GM18519 (cell line): ENCODE measurements at regions not wholly inside any gene's neighbourhood (a gene's known extent, or its start where the extent isn't known, plus 50 kb on each side); places are given as distances from the start of the nearest gene placed in this dataset.
"Not testable (repeated sequence)": the region's sequence is repeated elsewhere in the genome, so short reads cannot be mapped to it uniquely, and the experiment has no call there.

Experiments
- ATAC-seq: cut with Tn5 transposase; IDR thresholded peaks from one replicate; pipeline ENCODE4 v1.9.1; 2021; ENCODE audit warnings: mild to moderate bottlenecking, moderate library complexity; ENCODE audit not compliant: unreplicated experiment, low FRiP score

DNA sequence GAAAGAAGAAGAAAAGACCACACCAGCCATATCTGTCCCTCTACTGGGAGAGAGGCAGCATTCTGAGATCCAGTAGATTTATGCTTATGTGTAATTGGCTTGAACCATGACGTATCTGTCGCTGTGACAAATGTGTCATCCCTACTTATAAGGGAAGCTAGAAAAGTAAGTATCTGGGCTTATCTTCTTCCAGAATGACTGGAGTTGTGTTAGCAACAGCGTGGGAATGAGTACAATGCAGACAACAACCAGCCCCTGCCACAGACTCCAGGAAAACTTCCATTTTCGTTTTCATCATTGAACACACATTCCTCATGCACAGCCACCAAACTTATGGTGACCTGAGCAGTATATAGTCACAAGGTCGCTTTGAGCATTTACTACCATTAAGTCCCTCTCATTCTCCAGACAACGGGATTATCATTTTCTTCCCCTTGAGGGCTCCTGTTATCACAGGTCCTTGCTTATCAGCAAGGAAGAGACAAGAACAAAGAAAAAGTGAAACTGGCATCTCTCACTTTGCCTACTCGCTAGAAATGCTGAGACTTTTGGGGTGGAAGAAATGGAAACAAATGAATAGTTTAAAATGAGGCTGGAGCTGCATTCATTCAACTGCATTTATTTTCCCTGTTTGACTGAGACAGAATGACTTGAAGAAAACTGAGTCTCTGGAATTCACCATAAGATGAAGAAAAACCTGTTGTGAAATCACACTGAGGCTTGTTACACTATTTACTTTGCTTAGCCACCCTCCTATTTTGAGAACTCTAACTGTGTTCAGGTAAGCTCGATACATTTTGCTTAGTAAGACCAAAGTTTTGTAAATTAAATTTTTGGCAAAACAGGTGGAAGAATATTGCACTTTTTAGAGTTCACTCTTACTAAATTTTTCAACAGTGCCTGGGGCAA, 149.3 kb upstream of the FOXQ1 start:
- no peak for ATAC-seq

DNA sequence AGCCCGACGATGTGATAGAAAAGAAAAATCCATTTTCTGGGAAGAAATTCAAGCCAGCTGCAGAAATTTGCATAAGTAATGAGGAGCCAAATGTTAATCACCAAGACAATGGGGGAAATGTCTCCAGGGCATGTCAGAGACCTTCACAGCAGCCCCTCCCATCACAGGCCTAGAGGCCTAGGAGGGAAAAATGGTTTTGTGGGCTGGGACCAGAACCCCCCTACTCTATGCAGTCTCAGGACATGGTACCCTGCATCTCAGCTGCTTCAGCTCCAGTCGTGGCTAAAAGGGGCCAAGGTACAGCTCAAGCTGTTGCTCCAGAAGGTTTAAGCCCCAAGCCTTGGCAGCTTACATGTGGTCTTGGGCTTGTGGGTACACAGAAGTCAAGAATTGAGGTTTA, 155.5 kb upstream of the FOXQ1 start:
- not testable (repeated sequence) for ATAC-seq

DNA sequence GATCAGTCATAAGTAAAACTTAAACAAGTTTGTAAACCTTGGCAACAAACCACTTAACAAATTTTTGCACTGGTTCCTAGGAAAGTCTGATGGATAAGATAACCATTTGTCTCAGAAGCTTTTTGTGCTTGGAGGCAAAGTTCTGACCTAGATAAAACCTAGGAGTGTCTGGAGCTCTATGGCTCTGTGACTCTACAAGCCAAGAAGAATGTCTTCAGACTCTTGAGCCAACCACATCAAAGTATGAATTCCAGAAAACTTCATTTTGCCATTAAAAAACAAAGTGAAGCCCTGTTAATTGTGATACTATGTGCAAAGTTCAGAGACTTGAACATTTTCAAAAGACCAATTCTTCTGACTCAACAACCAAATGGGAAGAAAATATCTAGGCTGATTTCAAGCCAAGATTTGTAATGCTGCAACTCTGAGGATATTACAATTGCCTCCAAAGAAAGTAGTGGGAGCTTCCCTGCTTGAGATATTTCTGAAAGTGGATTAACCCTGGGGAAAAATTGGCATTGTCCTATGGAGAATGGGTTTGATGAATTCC, 158.1 kb upstream of the FOXQ1 start:
- no peak for ATAC-seq

DNA sequence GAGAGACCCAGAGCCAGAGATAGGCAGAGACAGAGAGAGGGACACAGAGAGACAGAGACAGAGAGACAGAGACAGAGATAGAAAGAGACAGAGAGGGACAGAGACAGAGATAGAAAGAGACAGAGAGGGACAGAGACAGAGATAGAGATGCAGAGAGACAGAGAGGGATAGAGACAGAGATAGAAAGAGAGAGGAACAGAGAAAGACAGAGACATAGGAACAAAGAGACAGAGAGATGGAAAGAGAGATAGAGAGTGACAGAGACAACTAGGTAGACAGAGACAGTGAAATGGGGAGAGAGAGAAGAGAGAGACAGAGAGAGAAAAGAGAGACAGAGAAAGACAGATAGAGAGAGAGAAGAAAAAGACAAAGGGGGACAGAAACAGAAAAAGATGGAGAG, 165.4 kb upstream of the FOXQ1 start:
- ATAC-seq = no peak

DNA sequence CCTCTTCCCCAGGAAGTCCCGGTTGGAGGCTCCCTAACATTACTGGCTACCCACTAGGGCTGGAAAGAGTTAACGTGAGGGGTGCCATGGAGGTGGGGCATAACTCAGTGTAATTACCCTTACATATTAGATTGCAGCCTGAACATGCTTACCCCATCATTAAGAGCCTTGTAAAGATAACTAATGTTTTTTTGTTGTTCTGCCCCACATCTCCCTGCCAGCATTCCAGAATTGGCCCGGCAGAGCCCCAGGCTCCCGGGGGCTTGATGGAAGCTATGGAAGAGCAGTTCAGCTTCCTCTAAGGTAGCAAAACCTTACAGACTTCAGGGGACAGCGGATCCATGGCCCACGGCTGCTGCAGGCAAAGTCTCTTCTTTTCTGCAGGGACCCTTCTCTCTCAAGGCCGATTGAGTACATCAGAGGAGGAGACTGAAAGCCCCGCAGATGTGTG, 166.1 kb upstream of the FOXQ1 start:
- no peak for ATAC-seq

DNA sequence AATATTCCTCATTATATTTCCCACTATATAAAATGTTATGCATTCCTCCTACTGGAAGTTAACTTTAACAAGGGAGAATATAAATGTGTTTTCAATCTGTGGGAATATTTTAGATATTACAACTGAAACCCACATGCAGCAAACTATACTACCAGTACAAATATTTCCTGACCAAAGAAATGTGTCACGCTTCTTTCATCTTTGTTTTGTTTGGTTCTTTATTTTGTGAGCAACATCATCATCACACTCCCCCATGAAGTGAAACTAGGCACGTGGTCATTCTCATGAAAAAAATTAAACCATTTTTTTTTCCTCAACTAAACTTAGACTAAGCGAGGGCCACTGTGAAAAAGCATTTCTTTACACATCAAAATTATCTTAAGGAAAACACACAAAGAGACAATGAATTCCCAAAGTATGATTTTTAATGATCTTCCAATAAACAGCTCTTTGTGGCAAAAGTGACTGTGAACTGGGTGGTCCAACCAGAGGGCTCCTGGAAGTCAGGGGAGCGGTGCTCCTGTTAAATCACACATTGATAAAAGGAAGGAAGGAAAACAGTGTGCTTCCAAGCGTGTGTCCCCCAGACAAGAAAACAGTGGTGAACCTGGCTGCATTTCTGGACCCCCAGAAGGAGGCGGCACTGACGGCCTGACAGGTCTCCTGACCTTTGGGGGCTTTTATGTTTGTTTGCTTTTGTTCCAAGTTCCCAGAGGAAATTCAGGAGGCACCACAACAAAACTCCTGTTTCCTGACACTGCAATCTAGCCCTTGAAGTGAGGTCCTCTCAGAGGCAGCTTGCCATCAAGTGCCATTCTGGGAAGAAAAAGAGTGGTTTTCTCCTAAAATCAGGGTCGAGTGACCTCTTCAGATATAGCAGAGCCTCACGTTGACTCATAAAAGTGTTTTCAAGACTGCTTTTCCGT, 166.8 kb upstream of the FOXQ1 start:
- ATAC-seq = no peak

DNA sequence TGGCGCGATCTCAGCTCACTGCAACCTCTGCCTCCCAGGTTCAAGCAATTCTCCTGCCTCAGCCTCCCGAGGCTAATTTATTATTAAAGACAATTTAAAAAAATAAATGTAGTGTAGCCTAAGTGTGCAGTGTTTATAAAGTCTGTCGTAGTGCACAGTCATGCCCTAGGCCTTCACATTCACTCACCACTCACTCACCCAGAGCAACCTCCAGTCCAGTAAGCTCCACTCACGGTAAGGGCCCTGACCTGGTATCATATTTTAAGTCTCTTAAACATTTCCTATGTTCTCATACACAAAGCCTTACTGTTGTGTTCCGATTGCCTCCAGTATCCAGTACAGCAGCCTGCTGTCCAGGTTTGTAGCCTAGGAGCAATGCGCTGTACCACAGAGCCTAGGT, 168.2 kb upstream of the FOXQ1 start:
- ATAC-seq = no peak

DNA sequence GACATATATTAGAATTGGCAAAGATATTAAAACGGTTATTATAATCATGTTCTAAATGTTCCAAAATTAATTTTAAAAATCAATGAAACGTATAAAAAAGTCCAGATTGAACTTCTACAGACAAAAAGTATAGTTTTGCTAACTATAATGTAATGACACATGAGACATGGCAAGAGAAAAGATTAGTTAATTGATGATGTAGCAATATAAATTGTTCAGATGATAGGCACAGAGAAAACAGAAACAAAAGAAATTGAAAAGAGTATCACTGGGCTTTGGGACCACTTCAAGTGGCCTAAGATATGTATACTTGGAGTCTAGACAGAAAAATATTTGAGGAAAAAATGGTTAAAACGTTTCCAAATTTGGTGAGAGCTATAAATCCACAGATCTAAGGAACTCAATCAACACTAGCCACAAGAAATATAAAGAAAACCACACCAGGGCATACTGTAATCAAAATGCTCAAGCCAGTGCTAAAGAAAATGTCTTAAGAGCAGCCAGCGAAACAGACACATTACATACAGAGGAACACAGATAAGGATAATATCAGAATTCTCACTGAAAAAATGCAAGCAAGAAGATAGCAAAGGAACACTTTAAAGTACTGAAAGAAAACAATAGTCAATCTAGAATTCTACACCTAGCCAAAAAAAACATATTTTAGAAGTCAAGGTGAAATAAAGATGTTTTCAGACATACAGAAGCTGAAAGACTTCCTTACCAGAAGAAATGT, 172.6 kb upstream of the FOXQ1 start:
- no peak for ATAC-seq

DNA sequence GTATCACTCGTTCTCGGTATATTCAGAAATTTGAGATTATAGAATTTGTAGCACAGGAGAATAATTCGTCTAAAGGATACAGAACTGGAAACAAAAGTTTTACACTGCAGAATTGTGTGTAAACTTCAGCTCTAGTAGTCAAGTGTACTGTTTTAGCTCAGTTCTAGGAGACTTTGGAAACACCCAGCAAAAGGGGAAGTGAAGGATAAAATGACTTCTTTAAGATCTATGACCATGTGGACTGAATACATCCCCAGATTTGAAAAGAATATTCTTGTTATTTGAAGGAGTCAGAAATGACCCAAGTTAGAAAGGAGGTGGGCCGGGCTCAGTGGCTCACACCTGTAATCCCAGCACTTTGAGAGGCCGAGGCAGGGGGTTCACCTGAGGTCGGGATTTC, 174.0 kb upstream of the FOXQ1 start:
- no peak for ATAC-seq

DNA sequence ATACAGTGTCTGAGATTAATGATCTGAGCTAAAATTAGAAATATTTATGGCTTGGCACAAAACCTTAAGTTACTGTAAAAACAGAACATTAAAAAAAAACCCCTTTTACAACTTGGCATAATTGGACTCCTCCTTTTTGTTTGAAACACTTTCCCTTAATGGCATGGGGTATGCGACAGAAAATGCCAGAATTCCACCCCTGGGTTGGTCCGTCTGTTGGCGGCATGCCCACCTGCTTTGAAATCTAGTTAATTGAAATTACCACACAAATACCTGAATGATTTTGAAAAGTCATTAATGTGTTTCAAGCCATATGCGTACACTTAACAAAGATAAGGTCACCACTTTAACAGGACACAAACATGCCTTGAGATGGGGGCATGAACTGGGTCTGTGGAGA, 175.1 kb upstream of the FOXQ1 start:
- no peak for ATAC-seq

DNA sequence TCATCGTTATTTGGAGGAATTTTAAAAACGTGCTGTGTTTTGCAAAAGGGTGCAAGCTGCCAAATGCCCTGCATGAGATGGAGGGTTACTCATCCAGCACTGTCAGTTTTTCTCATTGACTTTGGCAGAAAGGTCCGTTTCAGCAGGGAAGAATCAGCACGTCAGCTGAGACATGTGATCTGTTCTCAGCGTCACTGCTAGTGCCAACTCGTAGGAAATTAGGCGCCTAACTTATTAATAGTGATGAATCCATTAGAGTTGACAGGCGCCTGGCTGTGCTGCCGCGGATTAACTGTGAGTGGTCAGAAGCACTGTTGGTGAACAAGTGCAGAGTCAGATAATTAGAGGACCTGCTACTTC, 175.5 kb upstream of the FOXQ1 start:
- no peak for ATAC-seq

DNA sequence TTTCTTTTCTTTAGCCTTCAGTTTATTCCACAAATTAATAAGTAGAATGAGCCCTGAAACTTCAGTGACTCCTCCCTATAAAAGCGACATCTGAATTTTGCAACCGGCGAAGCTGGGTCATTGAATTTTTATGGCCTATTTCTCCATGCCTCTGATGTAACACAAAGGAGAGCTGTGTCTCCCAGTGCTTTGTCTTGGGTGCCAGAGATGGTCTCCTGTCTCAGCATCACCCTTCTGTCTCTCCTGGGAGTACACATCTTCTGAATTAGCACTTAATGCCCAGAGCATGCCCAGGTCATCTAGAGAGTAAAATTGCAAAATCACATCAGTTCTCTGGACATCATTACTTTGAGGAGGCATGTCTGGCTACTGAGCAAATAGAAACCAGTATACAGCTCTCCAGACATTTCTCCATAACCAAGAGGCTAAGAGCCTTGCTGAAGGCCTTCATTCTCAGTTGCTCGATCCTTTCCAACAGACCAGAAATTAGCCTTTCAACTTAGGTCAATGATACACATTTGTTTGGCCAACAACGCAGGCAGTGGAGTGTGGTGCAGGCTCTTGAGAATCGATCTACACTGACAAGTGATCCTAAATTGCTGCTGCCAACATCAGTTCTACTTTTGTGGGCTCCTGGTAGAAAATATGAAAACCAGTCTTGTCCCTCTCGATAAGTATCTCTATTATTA, 176.0 kb upstream of the FOXQ1 start:
- no peak for ATAC-seq

DNA sequence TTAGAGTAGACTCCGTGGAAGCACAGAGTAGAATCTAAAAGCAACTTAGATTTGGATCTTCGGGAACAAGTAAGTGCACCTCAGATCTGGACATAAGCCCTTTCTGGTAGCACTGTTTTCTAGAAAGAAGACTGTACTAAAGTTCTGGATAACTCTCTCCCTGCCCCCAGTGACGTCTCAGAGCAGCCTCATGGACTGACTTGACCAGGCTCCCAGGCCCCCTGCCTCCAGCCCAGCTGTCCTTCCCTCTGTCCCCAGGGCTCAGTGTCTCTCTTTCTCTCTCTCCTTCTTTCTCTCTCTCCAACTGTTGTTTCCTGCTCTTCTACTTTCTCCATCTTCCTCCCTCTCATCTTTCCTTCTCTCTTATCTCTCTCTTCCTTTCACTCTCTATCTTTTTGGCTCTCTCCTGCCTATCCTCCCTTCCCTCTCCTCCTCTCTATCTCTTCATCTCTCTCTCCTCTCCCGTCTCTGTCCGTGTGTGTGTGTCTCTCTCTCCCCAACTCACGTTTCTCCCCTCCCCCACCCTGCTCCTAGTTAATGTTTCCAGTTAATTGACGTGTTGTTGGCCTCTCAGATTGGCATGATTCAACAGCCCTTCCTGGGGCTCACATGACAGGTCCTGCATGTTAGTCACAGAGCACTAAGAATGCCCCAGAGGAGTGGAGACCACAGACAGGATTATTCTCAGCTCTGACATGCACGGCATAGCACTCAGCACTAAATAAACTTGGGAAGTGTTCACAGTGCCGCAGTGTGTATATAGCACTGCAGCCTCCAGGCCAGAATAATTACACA, 180.4 kb upstream of the FOXQ1 start:
- ATAC-seq = no peak

DNA sequence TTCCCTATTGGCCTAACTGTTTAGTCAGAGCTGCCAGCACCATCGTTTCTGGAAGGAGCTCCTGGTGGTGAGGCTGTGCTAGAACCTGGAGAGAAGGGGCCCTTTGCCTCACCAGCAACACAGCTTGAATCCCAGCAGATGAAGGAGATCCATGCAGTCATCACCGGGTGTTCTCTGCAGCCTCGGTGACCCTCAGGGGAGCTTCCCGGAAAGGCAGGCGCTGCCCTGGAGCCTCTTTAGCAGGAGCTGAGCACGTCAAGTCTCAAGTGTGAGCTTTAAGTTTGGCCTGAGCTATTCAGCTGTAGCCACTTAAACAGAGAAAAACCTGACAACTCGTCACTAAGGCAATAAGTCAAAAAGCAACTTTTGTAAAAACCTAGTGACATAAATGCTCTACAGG, 181.2 kb upstream of the FOXQ1 start:
- no peak for ATAC-seq

DNA sequence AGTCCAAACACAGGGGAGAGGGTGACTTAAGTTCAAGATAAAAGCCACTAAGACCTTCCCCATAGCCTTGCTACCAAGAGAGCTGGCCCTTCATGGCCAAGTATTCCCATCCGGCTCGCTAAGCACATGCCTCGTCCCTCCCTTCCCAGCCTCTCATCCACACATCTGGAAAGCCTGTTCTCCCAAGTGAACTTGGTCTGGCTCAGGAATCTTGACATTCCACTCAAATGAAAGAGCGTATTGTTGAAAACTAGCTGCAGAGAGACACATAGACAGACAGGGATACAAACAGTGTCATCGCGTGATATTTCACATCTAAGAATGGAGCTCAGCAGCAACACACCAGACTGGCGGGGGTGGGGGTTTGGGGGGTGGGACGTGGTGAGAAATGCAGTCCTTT, 182.8 kb upstream of the FOXQ1 start:
- no peak for ATAC-seq

DNA sequence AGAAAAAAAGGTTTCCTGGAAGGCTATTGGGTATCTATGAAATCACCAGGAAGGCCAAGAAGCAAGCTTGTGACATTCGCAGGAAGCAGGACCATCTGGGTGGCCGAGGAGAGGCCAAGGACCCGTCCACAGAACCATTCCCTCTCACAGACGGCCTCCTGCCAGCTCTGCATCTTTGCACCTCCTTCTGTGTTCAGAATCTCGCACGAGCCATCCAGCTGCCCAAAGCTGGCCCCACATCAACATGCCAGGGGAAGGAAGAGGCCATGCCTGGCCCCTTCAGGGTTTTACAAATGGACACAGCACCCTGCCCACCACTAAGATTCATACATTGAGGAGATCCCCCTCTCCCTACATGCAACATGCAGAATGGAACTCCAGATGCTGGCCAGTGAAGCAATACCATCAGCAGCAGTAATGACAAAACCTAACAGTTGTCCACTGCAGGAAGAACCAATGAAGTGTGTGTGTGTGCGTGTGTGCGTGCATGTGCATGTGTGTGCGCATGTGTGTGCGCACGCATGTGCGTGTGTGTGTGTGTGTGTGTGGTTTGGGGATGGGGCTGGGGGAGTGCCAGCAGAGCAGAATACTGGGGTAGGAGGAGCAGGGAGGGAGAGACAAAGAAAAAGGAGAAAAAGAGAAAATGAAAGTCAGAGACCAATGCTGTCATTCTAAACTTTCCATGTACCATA, 184.2 kb upstream of the FOXQ1 start:
- ATAC-seq = no peak

DNA sequence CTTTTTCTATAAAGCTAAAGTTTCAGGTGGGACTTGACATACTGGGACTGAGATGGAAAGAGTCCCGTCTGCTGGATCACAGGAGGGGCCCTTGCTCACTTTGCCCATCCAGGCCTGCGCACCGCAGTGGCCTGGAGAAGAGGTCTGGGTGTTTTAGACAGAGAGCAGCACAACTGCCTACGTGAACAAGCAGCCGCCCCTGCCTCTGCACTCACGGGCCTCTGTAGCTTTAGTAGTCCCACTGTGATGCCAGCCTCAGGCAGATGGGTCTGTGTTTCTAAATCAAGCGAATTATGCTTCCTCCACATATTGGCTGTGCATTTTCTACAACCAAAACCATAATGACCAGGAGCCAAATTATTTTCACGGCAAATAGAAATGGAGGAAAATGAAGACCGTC, 184.8 kb upstream of the FOXQ1 start:
- ATAC-seq = no peak

DNA sequence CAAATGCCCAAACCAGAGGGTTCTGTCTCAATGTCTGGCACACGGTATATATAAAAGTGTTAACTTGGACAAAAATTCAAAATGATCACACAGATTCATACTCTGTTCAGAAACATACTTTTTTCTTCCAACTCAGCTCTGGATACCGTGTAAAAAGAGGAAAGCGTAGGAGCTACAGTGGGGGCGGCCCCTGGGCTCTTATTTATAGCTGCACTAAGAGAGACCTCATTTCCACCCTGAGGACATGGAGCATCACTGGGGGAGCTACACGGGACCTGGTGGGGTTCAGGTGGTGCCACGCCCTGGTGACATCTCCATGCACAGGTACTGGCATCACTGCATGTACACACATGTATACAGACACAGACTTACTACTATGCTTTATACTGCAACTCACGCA, 185.9 kb upstream of the FOXQ1 start:
- no peak for ATAC-seq

DNA sequence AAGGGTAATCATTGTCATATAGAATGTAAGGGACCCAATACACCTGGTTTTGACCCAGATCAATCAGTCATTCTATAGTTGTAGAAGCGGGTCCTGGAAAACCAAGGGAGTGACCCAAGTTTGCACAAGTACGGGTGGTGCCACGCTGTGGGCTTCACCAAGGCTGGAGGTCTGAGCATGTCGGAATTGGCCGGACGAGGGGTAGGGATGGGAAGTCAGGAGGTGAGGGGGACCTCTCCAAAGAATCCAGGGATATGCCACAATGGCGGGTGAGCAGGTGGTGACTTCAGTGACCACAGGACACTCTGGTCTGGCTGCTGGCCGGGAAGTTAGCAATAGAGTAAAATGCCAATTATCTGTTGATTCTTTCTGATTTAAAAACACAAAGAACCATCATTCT, 186.6 kb upstream of the FOXQ1 start:
- ATAC-seq = no peak
